ENCODE measurements at regions not wholly inside any gene's neighbourhood (a gene's known extent, or its start where the extent isn't known, plus 50 kb on each side); places are given as distances from the start of the nearest gene placed in this dataset.

GRCh38 chr5:71862507-71863060, 143.5 kb downstream of the CARTPT start:
- Histone ChIP-seq H3K9me3 (ENCODE audit: low read length) (no peaks in the 10 kb centered on the region), H3K36me3 (replicated peaks in 1 of 2; ENCODE audit: control insufficient read depth in 1 of 2, insufficient read depth in 2 of 2, low read length in 2 of 2) (no peaks in the 10 kb centered on the region), H3K4me3 (replicated peaks in 1 of 3; ENCODE audit: insufficient read depth in 1 of 3, low read depth in 2 of 3, low read length in 3 of 3) (no peak overlapping the region), H3K9ac (ENCODE audit: insufficient read depth, low read depth, low read length) (no peak overlapping the region), H3K4me2 (ENCODE audit: low read depth, low read length) (no peak overlapping the region), H4K20me1 (ENCODE audit: insufficient read depth, low read length) (no peaks in the 10 kb centered on the region), H3K4me1 (ENCODE audit: insufficient read depth, low read length) (no peaks in the 10 kb centered on the region), H2AFZ (ENCODE audit: low read length) (no peak overlapping the region), H3K27me3 (ENCODE audit: control insufficient read depth in 1 of 2, insufficient read depth in 2 of 2, low read length in 2 of 2) (no peaks in the 10 kb centered on the region), H3K79me2 (ENCODE audit: insufficient read depth, low read length) (no peaks in the 10 kb centered on the region), H3K27ac (ENCODE audit: extremely low read length, insufficient read depth, low read length) (no peak overlapping the region)
- FAIRE-seq = no peak
- no TSS peak for BruUV-seq (replicated peaks)
- ChIA-PET CTCF (ENCODE audit: low intra/inter-chr PET ratio, low total read pairs) (no interaction called here), POLR2A (no interaction called here)
- TF ChIP-seq ZBTB1 (CRISPR knock-in tag; IDR thresholded peaks at IDR 0.05; ENCODE audit: borderline replicate concordance) = no peak
- TF ChIP-seq ZFAT (CRISPR knock-in tag; conservative IDR thresholded peaks at IDR 0.05) = no peak
- TF ChIP-seq ZNF12 (CRISPR knock-in tag; IDR thresholded peaks at IDR 0.05) = no peak
- no peak for TF ChIP-seq FOXM1 (CRISPR knock-in tag; IDR thresholded peaks at IDR 0.05)
- no peak for TF ChIP-seq MED1 (CRISPR knock-in tag; IDR thresholded peaks at IDR 0.05)
- no peak for TF ChIP-seq ZNF562 (CRISPR knock-in tag; IDR thresholded peaks at IDR 0.05; ENCODE audit: borderline replicate concordance)
- no peak for TF ChIP-seq REPIN1 (CRISPR knock-in tag; IDR thresholded peaks at IDR 0.05; ENCODE audit: borderline replicate concordance, low read depth)
- WGBS (ENCODE audit: low lambda C conversion rate) = 83% methylated on average over 1 of the region's 1 CpG
- intact Hi-C loops (cut with micrococcal nuclease; ENCODE audit: unreplicated experiment) = no loop called here
- in situ Hi-C loops (cut with HindIII; ENCODE audit: extremely low pct_ligation_motif_present, low pct_unique_long_range_greater_than_20kb) = no loop called here
- DNase-seq (ENCODE audit: low spot score) = no peak
- no peak for ATAC-seq

GRCh38 chr5:71864730-71865601, 145.9 kb downstream of the CARTPT start:
- ATAC-seq = no peak
- Histone ChIP-seq H3K79me2 (ENCODE audit: insufficient read depth, low read length) (no peaks in the 10 kb centered on the region), H3K9ac (ENCODE audit: insufficient read depth, low read depth, low read length) (no peak overlapping the region), H3K4me3 (replicated peaks in 1 of 3; ENCODE audit: insufficient read depth in 1 of 3, low read depth in 2 of 3, low read length in 3 of 3) (no peak overlapping the region), H2AFZ (ENCODE audit: low read length) (no peak overlapping the region), H3K27ac (ENCODE audit: extremely low read length, insufficient read depth, low read length) (no peak overlapping the region), H3K36me3 (replicated peaks in 1 of 2; ENCODE audit: control insufficient read depth in 1 of 2, insufficient read depth in 2 of 2, low read length in 2 of 2) (no peaks in the 10 kb centered on the region), H3K4me1 (ENCODE audit: insufficient read depth, low read length) (no peaks in the 10 kb centered on the region), H3K9me3 (ENCODE audit: low read length) (no peaks in the 10 kb centered on the region), H3K27me3 (ENCODE audit: control insufficient read depth in 1 of 2, insufficient read depth in 2 of 2, low read length in 2 of 2) (no peaks in the 10 kb centered on the region), H4K20me1 (ENCODE audit: insufficient read depth, low read length) (no peaks in the 10 kb centered on the region), H3K4me2 (ENCODE audit: low read depth, low read length) (no peak overlapping the region)
- no peak for DNase-seq (ENCODE audit: low spot score)
- in situ Hi-C loops (cut with HindIII; ENCODE audit: extremely low pct_ligation_motif_present, low pct_unique_long_range_greater_than_20kb) = no loop called here
- ChIA-PET POLR2A (no interaction called here), CTCF (ENCODE audit: low intra/inter-chr PET ratio, low total read pairs) (no interaction called here)
- FAIRE-seq = no peak
- BruUV-seq (replicated peaks) = no TSS peak
- intact Hi-C loops (cut with micrococcal nuclease; ENCODE audit: unreplicated experiment) = no loop called here
- 19% methylated on average over 7 of the region's 8 CpGs for WGBS (ENCODE audit: low lambda C conversion rate)
- TF ChIP-seq ERF (CRISPR knock-in tag; IDR thresholded peaks at IDR 0.05) = no peak
- TF ChIP-seq ZNF296 (CRISPR knock-in tag; conservative IDR thresholded peaks at IDR 0.05) = no peak
- TF ChIP-seq ZBTB46 (CRISPR knock-in tag; IDR thresholded peaks at IDR 0.05; ENCODE audit: borderline replicate concordance) = no peak
- no peak for TF ChIP-seq KLF9 (CRISPR knock-in tag; IDR thresholded peaks at IDR 0.05; ENCODE audit: low read depth)
- no peak for TF ChIP-seq FOXP4 (CRISPR knock-in tag; IDR thresholded peaks at IDR 0.05)
